NCI-H2171 (cell line): ENCODE measurements at regions not wholly inside any gene's neighbourhood (a gene's known extent, or its start where the extent isn't known, plus 50 kb on each side); places are given as distances from the start of the nearest gene placed in this dataset.

Experiments
- DNase-seq: peaks from one replicate; lab custom pipeline; 2025; lab: John Stamatoyannopoulos, UW

DNA sequence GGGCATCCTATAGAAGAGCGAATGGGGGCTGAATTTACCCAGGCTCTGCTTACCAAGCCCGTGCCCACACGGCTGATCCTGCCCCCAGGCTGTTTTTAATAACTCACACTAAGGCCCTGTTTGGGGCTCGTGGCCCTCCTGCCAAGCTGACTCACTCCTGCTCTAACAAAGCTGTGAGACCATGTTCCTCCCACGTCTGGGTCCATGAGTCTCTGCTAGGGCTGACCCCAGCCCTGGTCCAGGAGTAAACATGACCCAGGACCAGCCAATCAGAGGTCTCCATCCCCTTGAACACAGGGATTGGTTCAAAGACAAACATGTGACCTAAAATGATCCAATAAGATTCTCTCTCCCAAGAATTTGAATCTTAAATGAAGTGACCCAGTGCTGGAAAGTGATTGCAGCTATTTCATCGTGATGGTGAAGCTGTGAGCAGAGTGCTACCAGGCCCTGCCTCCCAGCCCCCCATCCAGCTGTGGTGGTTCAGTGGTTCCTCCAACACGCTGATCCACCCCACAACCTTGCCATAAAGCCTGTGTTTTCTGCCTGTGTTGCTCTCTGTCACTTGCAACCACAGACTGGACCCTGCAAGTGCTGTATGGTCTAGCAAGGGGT lies 57.2 kb downstream of the C16orf82 start:
- no peak for DNase-seq

DNA sequence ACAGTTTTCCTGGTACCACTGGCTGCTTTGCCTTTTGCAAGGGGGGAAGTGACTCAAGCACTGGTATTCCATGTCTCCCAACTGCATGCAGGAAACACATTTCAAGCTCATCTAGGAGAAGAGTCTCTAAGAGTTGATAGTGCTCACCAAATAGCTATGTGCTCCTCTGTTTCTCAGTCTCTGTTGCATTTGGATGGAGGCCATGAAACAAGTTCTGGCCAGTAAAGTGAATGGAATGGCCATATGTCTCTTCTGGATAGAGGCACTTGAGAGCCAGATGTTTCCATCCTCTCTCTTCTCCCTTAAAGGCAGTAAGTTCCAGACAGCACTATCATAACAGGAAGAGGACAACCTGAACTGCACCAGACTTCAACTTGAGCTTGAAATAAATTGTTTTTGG lies 60.6 kb downstream of the C16orf82 start:
- peak; percentile 18 for DNase-seq

DNA sequence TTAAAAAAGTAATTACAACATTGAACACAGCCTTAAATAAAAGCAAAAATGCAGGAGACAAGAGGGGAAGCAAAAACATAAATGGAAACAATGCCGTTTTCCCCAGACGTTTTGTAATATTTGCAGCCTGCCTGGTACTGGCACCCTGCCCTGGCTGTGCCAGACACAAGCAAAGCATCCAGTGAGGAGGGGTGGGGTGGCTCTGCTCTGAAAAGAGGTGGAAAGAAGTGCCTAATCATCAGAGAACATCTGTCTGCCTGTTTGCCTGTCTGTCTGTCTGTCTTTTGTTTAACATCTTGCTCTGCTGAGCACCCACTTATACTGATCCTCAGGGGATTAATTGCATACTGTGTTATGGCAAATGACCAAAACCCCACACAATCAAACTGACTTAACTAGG lies 62.7 kb downstream of the C16orf82 start:
- DNase-seq, result peak; percentile 18

DNA sequence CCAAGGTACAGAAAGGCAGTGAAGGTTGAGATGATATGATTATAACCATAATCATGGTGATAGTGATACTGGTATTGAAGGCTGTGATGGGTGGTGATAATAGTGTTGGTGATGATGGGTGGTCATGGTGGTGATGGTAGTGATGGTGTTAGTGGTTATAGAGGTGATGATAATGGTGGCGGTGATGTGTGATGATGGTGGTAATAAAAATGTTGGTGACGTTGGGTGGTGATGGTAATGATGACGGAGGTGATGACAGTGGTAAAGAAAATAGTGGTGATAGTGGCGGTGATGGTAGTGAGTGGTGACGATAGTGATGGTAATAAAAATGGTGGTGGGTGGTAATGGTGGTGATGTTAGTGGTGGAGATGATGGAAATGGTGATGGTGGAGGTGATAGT lies 65.1 kb upstream of the KDM8 start:
- DNase-seq, result no peak

DNA sequence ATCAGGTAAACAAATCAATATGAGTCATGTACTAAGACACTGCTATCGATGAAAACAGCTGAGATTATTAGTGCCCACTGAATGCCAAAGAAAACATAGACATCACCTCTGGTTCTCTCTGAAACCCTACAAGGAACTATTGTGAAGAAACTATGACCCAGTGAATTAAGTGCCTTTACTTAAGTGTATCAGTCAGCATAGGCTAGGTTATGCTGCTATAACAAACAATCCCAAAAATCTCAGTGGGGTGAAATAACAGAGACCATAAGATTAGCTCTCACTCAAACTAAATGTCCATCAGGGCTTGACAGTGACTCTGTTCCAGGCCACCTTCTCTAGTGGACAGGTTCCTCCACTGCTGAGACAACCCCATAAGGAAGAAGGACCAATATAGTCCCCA lies 57.7 kb upstream of the KDM8 start:
- DNase-seq, result no peak

DNA sequence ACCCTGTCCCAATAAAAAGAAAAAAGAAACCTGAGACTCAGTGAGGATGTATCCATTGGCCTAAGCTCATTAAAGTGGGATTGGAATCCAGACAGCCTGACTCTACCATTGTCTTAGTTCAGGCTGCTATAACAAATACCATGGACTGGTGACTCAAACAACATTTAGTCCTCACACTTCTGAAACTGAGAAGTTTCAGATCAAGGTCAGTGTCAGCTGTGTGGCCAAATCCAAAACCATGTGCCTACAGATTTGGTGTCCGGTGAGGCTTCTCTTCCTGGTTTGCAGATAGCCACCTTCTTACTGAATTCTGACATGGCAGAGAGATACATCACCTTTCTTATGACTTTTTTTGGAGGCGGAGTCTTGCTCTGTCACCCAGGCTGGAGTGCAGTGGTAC lies 53.3 kb upstream of the KDM8 start:
- no peak for DNase-seq

DNA sequence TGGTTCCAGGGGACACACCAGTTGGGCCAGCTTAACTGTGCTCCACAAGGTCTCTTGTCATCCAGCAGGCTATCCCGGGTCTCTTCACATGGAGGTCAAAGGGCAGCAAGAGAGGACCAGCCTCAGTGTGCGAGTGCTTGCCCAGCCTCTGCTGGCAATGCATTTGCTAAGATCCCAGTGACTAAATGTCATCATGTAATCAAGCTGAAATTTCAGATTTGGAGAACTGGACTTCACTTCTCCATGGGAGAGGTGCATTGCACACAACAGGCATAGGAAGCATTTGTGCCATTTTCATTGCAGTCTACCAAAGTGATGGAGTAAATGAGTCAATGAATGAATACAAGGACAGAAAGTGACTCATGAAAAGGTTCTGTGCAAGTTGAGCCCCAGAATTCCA lies 51.2 kb upstream of the KDM8 start:
- no peak for DNase-seq

DNA sequence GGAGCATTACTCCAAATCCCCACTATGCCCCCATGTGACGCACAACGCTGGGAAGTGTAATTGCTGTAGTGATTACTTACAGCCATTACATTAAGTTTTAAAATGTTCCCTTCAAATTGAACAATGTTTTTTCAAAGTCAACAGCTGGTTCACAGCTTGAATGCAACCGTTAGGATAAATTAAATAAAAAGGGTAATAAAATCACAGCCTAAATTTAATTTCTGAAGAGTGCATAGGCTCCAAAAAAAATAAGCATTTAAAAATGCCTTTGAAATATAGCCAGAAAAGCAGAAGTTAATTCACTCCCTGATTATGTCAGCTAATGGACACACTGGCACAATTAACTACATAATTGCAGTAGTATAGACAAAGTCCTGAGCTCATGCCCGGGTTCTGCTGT lies 50.5 kb upstream of the KDM8 start:
- DNase-seq, result no peak
